H1 (cell line): ENCODE measurements at regions not wholly inside any gene's neighbourhood (a gene's known extent, or its start where the extent isn't known, plus 50 kb on each side); places are given as distances from the start of the nearest gene placed in this dataset.

Experiments used
- CTCF ChIA-PET: fragments of 300-600 bp; sonication (Branson Sonifier 250); formaldehyde crosslinking; loops from one replicate; lab custom pipeline; 2021; ENCODE audit not compliant: partially characterized antibody; lab: Charles Lee
- POLR2A ChIA-PET: fragments of 300-600 bp; sonication (Branson Sonifier 250); formaldehyde crosslinking; loops from one replicate; lab custom pipeline; 2021; ENCODE audit warnings: inconsistent platforms; ENCODE audit not compliant: partially characterized antibody; lab: Charles Lee
- DNase-seq, 2 experiments: peaks; one replicate each; pipeline versions ENCODE4 v3.0.0 to v3.0.0-alpha.2; 2010 to 2022; ENCODE audit warnings: low spot score in 2 of 2, low read depth in 1 of 2, mixed read lengths in 1 of 2
- FAIRE-seq: peaks from 2 replicates; lab custom pipeline; 2011; peaks lifted over from hg19 to GRCh38; lab: Jason Lieb, UNC
- H2AFZ ChIP-seq: 2 replicates; pipeline ENCODE4 v1.8.1; 2012; ENCODE audit warnings: low read length, inconsistent platforms
- H2AK5ac ChIP-seq: 2 replicates; pipeline ENCODE4 v1.6.1; 2013; ENCODE audit warnings: low read depth, low read length
- H2BK120ac ChIP-seq: replicated peaks from 2 replicates; pipeline ENCODE3; 2013; ENCODE audit warnings: low read depth, low read length, inconsistent platforms
- H2BK12ac ChIP-seq: 2 replicates; pipeline ENCODE4 v1.6.1; 2013; ENCODE audit warnings: low read depth, low read length
- H2BK15ac ChIP-seq: 2 replicates; pipeline ENCODE4 v1.6.1; 2013; ENCODE audit warnings: low read length
- H2BK20ac ChIP-seq: 2 replicates; pipeline ENCODE4 v1.6.1; 2013; ENCODE audit warnings: low read length
- H2BK5ac ChIP-seq: 2 replicates; pipeline ENCODE4 v1.6.1; 2013; ENCODE audit warnings: low read depth, low read length
- H3K14ac ChIP-seq: 2 replicates; pipeline ENCODE4 v1.6.1; 2013; ENCODE audit warnings: inconsistent platforms; ENCODE audit not compliant: insufficient read length
- H3K18ac ChIP-seq: 2 replicates; pipeline ENCODE4 v1.6.1; 2013; ENCODE audit warnings: low read length; ENCODE audit errors: extremely low read depth
- H3K23ac ChIP-seq: 2 replicates; pipeline ENCODE4 v1.6.1; 2013; ENCODE audit warnings: inconsistent platforms; ENCODE audit not compliant: insufficient read length
- H3K23me2 ChIP-seq: 2 replicates; pipeline ENCODE4 v1.6.1; 2013; ENCODE audit warnings: low read depth, low read length
- H3K27ac ChIP-seq: 2 replicates; pipeline ENCODE4 v1.6.1; 2011; ENCODE audit warnings: low read depth, low read length, inconsistent platforms
- H3K27me3 ChIP-seq, 4 experiments: replicated peaks in 1 of 4; 1 replicate in 1 of 4; 2 replicates in 3 of 4; pipeline versions ENCODE4 v1.6.1 to v1.8.1; 2011 to 2013; ENCODE audit warnings: low read length in 3 of 4, mild to moderate bottlenecking in 3 of 4, inconsistent platforms in 2 of 4, mixed read lengths in 2 of 4, moderate library complexity in 1 of 4; ENCODE audit not compliant: control insufficient read depth in 3 of 4, insufficient read depth in 3 of 4; ENCODE audit errors: extremely low read depth in 1 of 4
- H3K36me3 ChIP-seq, 4 experiments: 2 replicates each; pipeline versions ENCODE4 v1.6.1 to v1.8.1; 2011 to 2013; ENCODE audit warnings: mild to moderate bottlenecking in 4 of 4, low read length in 3 of 4, moderate library complexity in 2 of 4, control low read depth in 1 of 4, inconsistent platforms in 1 of 4; ENCODE audit not compliant: insufficient read depth in 4 of 4, control insufficient read depth in 2 of 4
- H3K4ac ChIP-seq: replicated peaks from 2 replicates; pipeline ENCODE3; 2013; ENCODE audit warnings: low read length, low read depth, mixed read lengths, inconsistent platforms; ENCODE audit not compliant: insufficient read length
- H3K4me1 ChIP-seq, 4 experiments: replicated peaks in 1 of 4; 1 replicate in 1 of 4; 2 replicates in 3 of 4; pipeline versions ENCODE4 v1.6.1 to v1.8.1; 2011 to 2013; ENCODE audit warnings: low read length in 3 of 4, inconsistent platforms in 2 of 4, mixed read lengths in 1 of 4; ENCODE audit not compliant: insufficient read depth in 4 of 4, control insufficient read depth in 3 of 4
- H3K4me2 ChIP-seq, 2 experiments: 2 replicates each; pipeline versions ENCODE4 v1.6.1 to v1.8.1; 2011 to 2013; ENCODE audit warnings: low read depth in 2 of 2, low read length in 2 of 2, control low read depth in 1 of 2, inconsistent platforms in 1 of 2, mild to moderate bottlenecking in 1 of 2; ENCODE audit not compliant: insufficient read depth in 1 of 2
- H3K4me3 ChIP-seq, 4 experiments: fragments of 200-600, 300-600 bp in 1 of 4; sonication (generic), shearing (Covaris generic), sonication (Bioruptor Twin) in 1 of 4; 2 replicates each; pipeline versions ENCODE4 v1.5.1 to v1.8.1; 2011 to 2016; ENCODE audit warnings: low read length in 4 of 4, low read depth in 3 of 4, control low read depth in 2 of 4, inconsistent platforms in 2 of 4, mild to moderate bottlenecking in 2 of 4, mixed read lengths in 1 of 4, moderate library complexity in 1 of 4; ENCODE audit not compliant: insufficient read depth in 2 of 4; ENCODE audit errors: extremely low read depth in 1 of 4
- H3K56ac ChIP-seq: replicated peaks from 2 replicates; pipeline ENCODE3; 2013; ENCODE audit warnings: low read depth, mild to moderate bottlenecking, mixed read lengths, low read length, inconsistent platforms; ENCODE audit not compliant: insufficient read length
- H3K79me1 ChIP-seq: 2 replicates; pipeline ENCODE4 v1.6.1; 2013; ENCODE audit warnings: low read depth, low read length, control low read depth
- H3K79me2 ChIP-seq, 2 experiments: 2 replicates each; pipeline versions ENCODE4 v1.6.1 to v1.8.1; 2012 to 2013; ENCODE audit warnings: low read length in 2 of 2, mild to moderate bottlenecking in 2 of 2, inconsistent platforms in 1 of 2; ENCODE audit not compliant: insufficient read depth in 2 of 2, control insufficient read depth in 1 of 2
- H3K9ac ChIP-seq, 4 experiments: replicated peaks in 1 of 4; 1 replicate in 1 of 4; 2 replicates in 3 of 4; pipeline versions ENCODE4 v1.6.1 to v1.8.1; 2011 to 2013; ENCODE audit warnings: low read depth in 3 of 4, low read length in 3 of 4, control low read depth in 2 of 4, mild to moderate bottlenecking in 2 of 4, moderate library complexity in 2 of 4, inconsistent platforms in 1 of 4; ENCODE audit errors: extremely low read depth in 1 of 4
- H3K9me3 ChIP-seq, 2 experiments: 2 replicates each; pipeline versions ENCODE4 v1.6.1 to v1.8.1; 2012 to 2013; ENCODE audit warnings: mild to moderate bottlenecking in 2 of 2, moderate library complexity in 2 of 2, control low read depth in 1 of 2, inconsistent platforms in 1 of 2, low read depth in 1 of 2, low read length in 1 of 2, mixed read lengths in 1 of 2; ENCODE audit not compliant: insufficient read depth in 2 of 2
- H4K20me1 ChIP-seq, 2 experiments: replicated peaks in 1 of 2; 2 replicates each; pipeline versions ENCODE3 to v1.8.1; 2011 to 2013; ENCODE audit warnings: inconsistent platforms in 2 of 2, low read length in 2 of 2, mild to moderate bottlenecking in 1 of 2; ENCODE audit not compliant: insufficient read depth in 2 of 2, control insufficient read depth in 1 of 2
- H4K5ac ChIP-seq: 2 replicates; pipeline ENCODE4 v1.6.1; 2013; ENCODE audit warnings: low read length, low read depth, mixed read lengths, inconsistent platforms; ENCODE audit not compliant: insufficient read length
- H4K8ac ChIP-seq: 2 replicates; pipeline ENCODE4 v1.8.0; 2013; ENCODE audit warnings: mild to moderate bottlenecking, moderate library complexity, low read length, inconsistent platforms; ENCODE audit not compliant: insufficient read depth; ENCODE audit errors: extremely low read depth
- H4K91ac ChIP-seq: replicated peaks from 2 replicates; pipeline ENCODE3; 2013; ENCODE audit warnings: low read length, mixed read lengths, inconsistent platforms; ENCODE audit not compliant: insufficient read length
- CBX5 ChIP-seq: fragments of 300-800, 300-1000 bp; sonication (generic); IDR thresholded peaks from 2 replicates; pipeline ENCODE4 v1.7.1; 2016; ENCODE audit warnings: antibody characterized with exemption, low read length, low read depth
- CHD1 ChIP-seq: IDR thresholded peaks from 2 replicates; pipeline ENCODE4 v1.6.1; 2012; ENCODE audit warnings: low read depth, low read length, improper control_type of control experiment
- EZH2 ChIP-seq: fragments of 200-600 bp; sonication (generic); IDR thresholded peaks from 2 replicates; pipeline ENCODE4 v1.7.1; 2012; ENCODE audit warnings: low read depth, mild to moderate bottlenecking, moderate library complexity, low read length, inconsistent platforms; ENCODE audit not compliant: severe bottlenecking
- NANOG ChIP-seq: IDR thresholded peaks from 2 replicates; pipeline ENCODE4 v1.6.1; 2011; ENCODE audit warnings: low read length, low read depth, mild to moderate bottlenecking, inconsistent platforms; ENCODE audit not compliant: insufficient read depth, poor library complexity, severe bottlenecking
- POLR2AphosphoS5 ChIP-seq: IDR thresholded peaks from 2 replicates; pipeline ENCODE4 v1.6.1; 2011; ENCODE audit warnings: low read depth, low read length
- WGBS, 2 experiments: shearing (Covaris generic) in 1 of 2; methylation state at CpG; one replicate each; pipeline versions ENCODE4 v1.1.6 to v1.1.7; 2013 to 2015; ENCODE audit warnings: low lambda C conversion rate in 2 of 2, mixed read lengths in 2 of 2, inconsistent platforms in 1 of 2, low coverage in 1 of 2, missing lambda C conversion rate in 1 of 2; ENCODE audit not compliant: insufficient replicate concordance in 2 of 2, insufficient coverage in 1 of 2, insufficient read length in 1 of 2; ENCODE audit errors: extremely low coverage in 1 of 2, missing lambda C conversion rate in 1 of 2; 5-methylcytosine and 5-hydroxymethylcytosine counted together
- TF ChIP-seq, protein P1 (sequence below): IDR thresholded peaks from 2 replicates; pipeline ENCODE4 v1.6.1; 2012; ENCODE audit warnings: inconsistent platforms

- no peaks in the 10 kb centered on the region for H3K23me2 ChIP-seq
- H4K91ac ChIP-seq, result no peak overlapping the region
- CTCF ChIA-PET, result interaction anchor here (0.5 to 0.8 kb wide), 2 partner anchors 58 to 221 kb away, joined by 3 to 5 read pairs; no protein-coding TSS in a partner anchor
- no peak for FAIRE-seq
- H3K79me1 ChIP-seq, result no peaks in the 10 kb centered on the region
- H3K9me3 ChIP-seq, result no peaks in the 10 kb centered on the region
- no peak overlapping the region for H3K18ac ChIP-seq
- no peak overlapping the region for H2BK15ac ChIP-seq
- no peak overlapping the region for H2AFZ ChIP-seq
- H4K5ac ChIP-seq, result no peak overlapping the region
- H3K23ac ChIP-seq, result peak overlapping the region; percentile 32
- no peak overlapping the region for H2AK5ac ChIP-seq
- H4K8ac ChIP-seq, result no peak overlapping the region
- DNase-seq, result no peak
- H2BK20ac ChIP-seq, result no peak overlapping the region
- no peak overlapping the region for H3K4me3 ChIP-seq
- H3K79me2 ChIP-seq, result no peaks in the 10 kb centered on the region
- H3K4me1 ChIP-seq, result no peaks in the 10 kb centered on the region
- no peak overlapping the region for H3K14ac ChIP-seq
- H2BK12ac ChIP-seq, result no peak overlapping the region
- H3K4ac ChIP-seq, result no peak overlapping the region
- no peak overlapping the region for H3K9ac ChIP-seq
- POLR2A ChIA-PET, result no interaction called here
- H3K27me3 ChIP-seq, result no peaks in the 10 kb centered on the region
- H3K4me2 ChIP-seq, result no peak overlapping the region
- no peaks in the 10 kb centered on the region for H3K36me3 ChIP-seq
- no peaks in the 10 kb centered on the region for H4K20me1 ChIP-seq
- H2BK120ac ChIP-seq, result no peak overlapping the region
- H3K56ac ChIP-seq, result no peak overlapping the region
- H3K27ac ChIP-seq, result no peak overlapping the region
- TF ChIP-seq, protein P1, sequence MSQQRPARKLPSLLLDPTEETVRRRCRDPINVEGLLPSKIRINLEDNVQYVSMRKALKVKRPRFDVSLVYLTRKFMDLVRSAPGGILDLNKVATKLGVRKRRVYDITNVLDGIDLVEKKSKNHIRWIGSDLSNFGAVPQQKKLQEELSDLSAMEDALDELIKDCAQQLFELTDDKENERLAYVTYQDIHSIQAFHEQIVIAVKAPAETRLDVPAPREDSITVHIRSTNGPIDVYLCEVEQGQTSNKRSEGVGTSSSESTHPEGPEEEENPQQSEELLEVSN, result no peak
- TF ChIP-seq EZH2 (no peak), POLR2AphosphoS5 (no peak), NANOG (no peak), CHD1 (no peak), CBX5 (no peak)
- 88% methylated on average over 4 of the region's 4 CpGs; no CpG with 5 or more reads in 1 of the 2 experiments for WGBS, 2 experiments
- H2BK5ac ChIP-seq, result no peak overlapping the region
These were observed 127.6 kb upstream of the ARID2 start for GRCh38 chr12:45601888-45602287.
